H1 (cell line): ENCODE measurements at regions not wholly inside any gene's neighbourhood (a gene's known extent, or its start where the extent isn't known, plus 50 kb on each side); places are given as distances from the start of the nearest gene placed in this dataset.

Source experiments
- KDM5A ChIP-seq: fragments of 200-600 bp; IDR thresholded peaks from 2 replicates; pipeline ENCODE4 v1.7.1; 2012; ENCODE audit warnings: mild to moderate bottlenecking, low read length, inconsistent platforms, mixed read lengths

DNA sequence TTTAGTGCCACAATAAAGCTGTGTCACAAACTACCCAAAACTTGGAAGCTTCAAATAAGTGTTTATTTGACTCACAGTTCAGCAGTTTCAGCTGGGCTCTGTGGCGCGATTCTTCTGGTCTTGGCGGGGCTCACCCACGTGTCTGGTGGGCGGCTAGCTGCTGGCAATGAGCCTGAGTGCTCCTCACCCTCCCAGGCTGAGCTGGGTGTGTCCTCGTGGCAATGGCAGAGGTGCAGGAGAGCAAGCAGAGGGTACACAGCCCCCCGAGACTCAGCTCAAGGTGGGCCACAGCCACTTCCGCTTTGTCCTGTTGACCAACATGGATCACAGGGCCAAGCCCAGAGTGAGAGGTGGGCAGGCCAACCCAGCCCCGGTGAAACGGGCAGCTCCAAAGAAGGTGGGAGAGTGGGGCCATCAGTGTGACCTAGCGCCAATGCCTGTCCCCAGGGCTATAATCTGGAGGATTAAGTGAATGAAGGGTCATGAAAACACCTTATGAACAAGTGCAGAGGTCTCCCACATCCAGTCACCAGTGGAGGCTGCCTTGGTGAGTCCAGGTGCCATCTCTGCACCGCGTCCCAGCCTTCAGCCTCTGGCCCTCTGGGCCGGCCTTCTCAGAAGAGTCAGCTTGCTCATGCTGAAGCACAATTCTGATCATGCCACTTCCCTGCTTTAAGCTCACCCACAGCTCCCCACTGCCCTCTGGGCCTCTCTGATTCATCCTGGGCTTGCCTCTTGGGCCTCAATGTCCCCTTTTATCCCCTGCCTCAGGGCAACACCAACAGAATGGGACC lies 74.6 kb upstream of the RTL6 start (continued):
- no peak for TF ChIP-seq KDM5A
